CD14-positive monocyte (primary cell): ENCODE measurements at regions not wholly inside any gene's neighbourhood (a gene's known extent, or its start where the extent isn't known, plus 50 kb on each side); places are given as distances from the start of the nearest gene placed in this dataset.

Experiments
- DNase-seq, 3 donors: peaks; one replicate each; pipeline ENCODE4 v3.0.0-alpha.2; 2011 to 2022
- H2AFZ ChIP-seq: 2 replicates; pipeline ENCODE4 v1.6.0; 2012; ENCODE audit warnings: mild to moderate bottlenecking, low read depth, low read length, inconsistent platforms; ENCODE audit not compliant: insufficient read depth, poor library complexity, severe bottlenecking
- H3K27ac ChIP-seq, 2 donors: 1 replicate in 1 of 2; 2 replicates in 1 of 2; pipeline ENCODE4 v1.5.1; 2012 to 2013; ENCODE audit warnings: low read length in 2 of 2, control low read depth in 1 of 2, inconsistent platforms in 1 of 2, low read depth in 1 of 2, mild to moderate bottlenecking in 1 of 2
- H3K27me3 ChIP-seq, 2 donors: one replicate each; pipeline versions ENCODE4 v1.6.0 to v1.6.1; 2011 to 2013; ENCODE audit warnings: low read length in 2 of 2; ENCODE audit not compliant: control insufficient read depth in 2 of 2, insufficient read depth in 2 of 2
- H3K36me3 ChIP-seq, 2 donors: replicated peaks in 1 of 2; 1 replicate in 1 of 2; 2 replicates in 1 of 2; pipeline versions ENCODE4 v1.5.1 to v1.6.1; 2012 to 2013; ENCODE audit warnings: low read length in 2 of 2, control low read depth in 1 of 2, inconsistent platforms in 1 of 2, mild to moderate bottlenecking in 1 of 2; ENCODE audit not compliant: insufficient read depth in 2 of 2, control insufficient read depth in 1 of 2
- H3K4me1 ChIP-seq, 2 donors: 1 replicate in 1 of 2; 2 replicates in 1 of 2; pipeline versions ENCODE4 v1.5.1 to v1.6.1; 2012 to 2013; ENCODE audit warnings: low read length in 2 of 2, control low read depth in 1 of 2, inconsistent platforms in 1 of 2, mild to moderate bottlenecking in 1 of 2, moderate library complexity in 1 of 2; ENCODE audit not compliant: insufficient read depth in 2 of 2, control insufficient read depth in 1 of 2
- H3K4me2 ChIP-seq: replicated peaks from 2 replicates; pipeline ENCODE3; 2012; ENCODE audit warnings: low read length, moderate library complexity, mild to moderate bottlenecking; ENCODE audit not compliant: poor library complexity, severe bottlenecking; ENCODE audit errors: extremely low read depth
- H3K4me3 ChIP-seq, 3 experiments: fragments of 200-600 bp in 1 of 3; sonication (generic) in 1 of 3; replicated peaks in 1 of 3; 1 replicate in 2 of 3; 2 replicates in 1 of 3; pipeline ENCODE4 v1.5.1; 2011 to 2013; ENCODE audit warnings: low read length in 3 of 3, mild to moderate bottlenecking in 3 of 3, control low read depth in 2 of 3, low read depth in 2 of 3, inconsistent platforms in 1 of 3, moderate library complexity in 1 of 3
- H3K79me2 ChIP-seq: 2 replicates; pipeline ENCODE4 v1.6.0; 2012; ENCODE audit warnings: mild to moderate bottlenecking, control low read depth, inconsistent platforms, low read length, moderate library complexity; ENCODE audit not compliant: insufficient read depth
- H3K9ac ChIP-seq: 2 replicates; pipeline ENCODE4 v1.6.0; 2017; ENCODE audit warnings: low read length, mild to moderate bottlenecking; ENCODE audit not compliant: insufficient read depth, poor library complexity, severe bottlenecking
- H3K9me3 ChIP-seq, 2 donors: replicated peaks in 1 of 2; 1 replicate in 1 of 2; 2 replicates in 1 of 2; pipeline versions ENCODE4 v1.5.1 to v1.6.1; 2012 to 2013; ENCODE audit warnings: low read length in 2 of 2, control low read depth in 1 of 2; ENCODE audit not compliant: control insufficient read depth in 1 of 2, insufficient read depth in 1 of 2
- H4K20me1 ChIP-seq: 2 replicates; pipeline ENCODE4 v1.6.0; 2012; ENCODE audit warnings: mild to moderate bottlenecking, low read length, control low read depth, moderate library complexity; ENCODE audit not compliant: insufficient read depth
- H3K27ac Mint-ChIP-seq, 7 donors: one replicate each; pipeline ENCODE4 v1.8.0; 2020; ENCODE audit warnings: mild to moderate bottlenecking in 7 of 7, mixed read lengths in 7 of 7, moderate library complexity in 6 of 7, inconsistent platforms in 2 of 7
- H3K27me3 Mint-ChIP-seq, 3 donors: one replicate each; pipeline ENCODE4 v1.8.0; 2021 to 2022; ENCODE audit warnings: low read depth in 3 of 3, mild to moderate bottlenecking in 3 of 3, mixed read lengths in 3 of 3, moderate library complexity in 3 of 3, inconsistent platforms in 1 of 3
- H3K36me3 Mint-ChIP-seq, 2 donors: one replicate each; pipeline ENCODE4 v1.8.0; 2020; ENCODE audit warnings: mixed read lengths in 2 of 2, inconsistent platforms in 1 of 2, mild to moderate bottlenecking in 1 of 2
- H3K4me1 Mint-ChIP-seq: one replicate; pipeline ENCODE4 v1.8.0; 2020; ENCODE audit warnings: mild to moderate bottlenecking, mixed read lengths
- H3K4me3 Mint-ChIP-seq, 2 donors: one replicate each; pipeline ENCODE4 v1.8.0; 2020; ENCODE audit warnings: mild to moderate bottlenecking in 2 of 2, mixed read lengths in 2 of 2, moderate library complexity in 1 of 2
- H3K9me3 Mint-ChIP-seq, 7 donors: one replicate each; pipeline ENCODE4 v1.8.0; 2020 to 2022; ENCODE audit warnings: mixed read lengths in 7 of 7, mild to moderate bottlenecking in 6 of 7, moderate library complexity in 6 of 7, inconsistent platforms in 2 of 7
- WGBS: methylation state at CpG from one replicate; pipeline ENCODE4 v1.1.5; 2013; ENCODE audit warnings: missing lambda C conversion rate; ENCODE audit not compliant: insufficient coverage; 5-methylcytosine and 5-hydroxymethylcytosine counted together
- intact Hi-C, 2 donors: fragments of 100-400 bp; cut with micrococcal nuclease; formaldehyde crosslinking; loops; one replicate each; pipeline versions ENCODE4 v1.15.0 to v1.15.1; 2023
- TF ChIP-seq, protein P1 (sequence below): fragments of 200-600 bp; IDR thresholded peaks from one replicate; pipeline ENCODE4 v1.8.0; 2022; ENCODE audit warnings: antibody characterized with exemption, mild to moderate bottlenecking

DNA sequence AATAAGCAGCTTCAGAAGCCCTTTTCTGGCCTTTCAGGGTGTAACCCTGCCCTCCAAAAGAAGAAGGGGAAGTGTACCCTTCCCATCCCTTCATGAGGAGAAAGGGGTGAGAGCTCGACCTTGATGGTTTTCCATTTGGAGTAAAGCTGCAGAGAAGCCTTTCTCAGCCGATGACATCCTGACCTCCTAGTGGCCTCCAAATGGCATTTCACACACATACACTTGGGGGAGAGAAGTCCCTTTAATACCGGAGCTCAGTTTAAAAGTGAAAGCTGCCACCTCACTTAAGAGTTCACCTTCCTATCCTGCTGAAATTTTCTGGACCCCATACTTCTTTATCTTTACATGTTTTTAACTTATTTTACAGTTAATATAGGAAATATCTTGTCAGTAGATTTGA, 716.7 kb downstream of the DCDC2C start:
- no peak overlapping the region for H3K4me3 ChIP-seq
- no peak overlapping the region for H3K4me2 ChIP-seq
- no peak overlapping the region for H2AFZ ChIP-seq
- no peaks in the 10 kb centered on the region for H3K4me1 ChIP-seq
- H3K9me3 Mint-ChIP-seq = peaks cover 2 to 25% (median 6%) of the 10 kb centered on the region in 7 donors
- no peak overlapping the region for H3K9ac ChIP-seq
- H3K9me3 ChIP-seq = peaks cover 0 to 10% of the 10 kb centered on the region in 2 donors
- no peaks in the 10 kb centered on the region for H3K36me3 ChIP-seq
- no peaks in the 10 kb centered on the region for H4K20me1 ChIP-seq
- no peak overlapping the region for H3K27ac ChIP-seq
- H3K4me1 Mint-ChIP-seq = no peaks in the 10 kb centered on the region
- intact Hi-C loops = no loop called here
- H3K27me3 Mint-ChIP-seq = peaks cover 0 to 1% (median 0%) of the 10 kb centered on the region in 3 donors
- TF ChIP-seq, protein P1, sequence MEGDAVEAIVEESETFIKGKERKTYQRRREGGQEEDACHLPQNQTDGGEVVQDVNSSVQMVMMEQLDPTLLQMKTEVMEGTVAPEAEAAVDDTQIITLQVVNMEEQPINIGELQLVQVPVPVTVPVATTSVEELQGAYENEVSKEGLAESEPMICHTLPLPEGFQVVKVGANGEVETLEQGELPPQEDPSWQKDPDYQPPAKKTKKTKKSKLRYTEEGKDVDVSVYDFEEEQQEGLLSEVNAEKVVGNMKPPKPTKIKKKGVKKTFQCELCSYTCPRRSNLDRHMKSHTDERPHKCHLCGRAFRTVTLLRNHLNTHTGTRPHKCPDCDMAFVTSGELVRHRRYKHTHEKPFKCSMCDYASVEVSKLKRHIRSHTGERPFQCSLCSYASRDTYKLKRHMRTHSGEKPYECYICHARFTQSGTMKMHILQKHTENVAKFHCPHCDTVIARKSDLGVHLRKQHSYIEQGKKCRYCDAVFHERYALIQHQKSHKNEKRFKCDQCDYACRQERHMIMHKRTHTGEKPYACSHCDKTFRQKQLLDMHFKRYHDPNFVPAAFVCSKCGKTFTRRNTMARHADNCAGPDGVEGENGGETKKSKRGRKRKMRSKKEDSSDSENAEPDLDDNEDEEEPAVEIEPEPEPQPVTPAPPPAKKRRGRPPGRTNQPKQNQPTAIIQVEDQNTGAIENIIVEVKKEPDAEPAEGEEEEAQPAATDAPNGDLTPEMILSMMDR = no peak
- no peak overlapping the region for H3K4me3 Mint-ChIP-seq
- H3K27ac Mint-ChIP-seq = no peak overlapping the region
- WGBS = no CpG with 5 or more reads among the region's 3 CpGs
- no peaks in the 10 kb centered on the region for H3K36me3 Mint-ChIP-seq
- no peaks in the 10 kb centered on the region for H3K27me3 ChIP-seq
- DNase-seq = no peak
- no peaks in the 10 kb centered on the region for H3K79me2 ChIP-seq

DNA sequence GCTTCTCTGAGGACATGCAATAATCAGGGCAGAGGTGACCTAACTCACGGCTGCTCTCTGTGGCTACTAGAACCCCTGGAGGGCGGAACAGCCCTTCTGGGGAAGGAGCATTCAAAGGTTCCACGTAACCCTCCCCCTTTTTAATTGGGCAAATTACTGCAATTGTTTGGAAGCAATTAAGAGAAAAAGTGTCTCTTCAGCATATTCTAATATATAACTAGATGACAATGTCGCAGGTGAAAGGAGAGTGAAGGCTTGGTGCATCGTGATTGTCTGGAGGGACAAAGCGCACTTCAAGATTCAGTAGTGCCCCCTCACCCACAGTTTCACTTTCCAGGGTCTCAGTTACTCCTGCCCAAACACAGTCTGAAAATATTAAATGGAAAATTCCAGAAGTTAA, 720.8 kb downstream of the DCDC2C start:
- Histone ChIP-seq H3K27me3 (no peaks in the 10 kb centered on the region), H3K4me2 (no peak overlapping the region), H3K4me1 (no peaks in the 10 kb centered on the region), H3K27ac (no peak overlapping the region), H3K79me2 (no peaks in the 10 kb centered on the region), H2AFZ (no peak overlapping the region), H3K4me3 (no peak overlapping the region), H3K9ac (no peak overlapping the region), H4K20me1 (no peaks in the 10 kb centered on the region), H3K36me3 (no peaks in the 10 kb centered on the region), H3K9me3 (peaks cover 0 to 10% of the 10 kb centered on the region in 2 donors)
- DNase-seq = no peak
- H3K36me3 Mint-ChIP-seq = no peaks in the 10 kb centered on the region
- TF ChIP-seq, protein P1 = no peak
- H3K4me1 Mint-ChIP-seq = no peaks in the 10 kb centered on the region
- intact Hi-C loops = no loop called here
- peaks cover 0 to 9% (median 2%) of the 10 kb centered on the region in 7 donors for H3K9me3 Mint-ChIP-seq
- H3K27me3 Mint-ChIP-seq = no peaks in the 10 kb centered on the region
- 78% methylated on average over 2 of the region's 6 CpGs for WGBS
- no peak overlapping the region for H3K4me3 Mint-ChIP-seq
- peak overlapping the region in 1 of 7 donors; percentile 66 for H3K27ac Mint-ChIP-seq
